Prostate gland (tissue), 2 donors: ENCODE measurements at regions not wholly inside any gene's neighbourhood (a gene's known extent, or its start where the extent isn't known, plus 50 kb on each side); places are given as distances from the start of the nearest gene placed in this dataset.
"Not testable (repeated sequence)": the region's sequence is repeated elsewhere in the genome, so short reads cannot be mapped to it uniquely, and the experiment has no call there.

Experiments used
- DNase-seq: peaks from one replicate; pipeline ENCODE4 v3.0.0-alpha.2; 2019; ENCODE audit warnings: low spot score
- H3K27ac ChIP-seq, 2 donors: fragments of 200-600 bp; sonication (generic); 2 replicates each; pipeline ENCODE4 v1.5.1; 2017 to 2019
- H3K27me3 ChIP-seq: fragments of 200-600 bp; sonication (generic); replicated peaks from 2 replicates; pipeline ENCODE4 v1.5.1; 2019; ENCODE audit not compliant: insufficient read depth
- H3K36me3 ChIP-seq, 2 donors: fragments of 200-600 bp; sonication (generic); 1 replicate in 1 of 2; 2 replicates in 1 of 2; pipeline versions ENCODE4 v1.5.1 to v1.8.1; 2017 to 2019
- H3K4me1 ChIP-seq: fragments of 200-600 bp; sonication (generic); replicated peaks from 2 replicates; pipeline ENCODE4 v1.5.1; 2019
- H3K4me3 ChIP-seq, 2 donors: fragments of 200-600 bp; sonication (generic); 2 replicates each; pipeline ENCODE4 v1.5.1; 2017 to 2019
- H3K9me3 ChIP-seq: fragments of 200-600 bp; sonication (generic); 2 replicates; pipeline ENCODE4 v1.5.1; 2017
- POLR2A ChIP-seq: fragments of 450-650 bp; IDR thresholded peaks from one replicate; pipeline ENCODE4 v1.6.1; 2016; ENCODE audit warnings: antibody characterized with exemption, mild to moderate bottlenecking
- POLR2AphosphoS5 ChIP-seq: sonication (generic); formaldehyde crosslinking; IDR thresholded peaks from one replicate; pipeline ENCODE4 v1.6.1; 2017; ENCODE audit warnings: antibody characterized with exemption
- WGBS: methylation state at CpG from one replicate; pipeline ENCODE4 v1.1.5; 2018; 5-methylcytosine and 5-hydroxymethylcytosine counted together
- intact Hi-C: fragments of 100-400 bp; cut with DNase I; formaldehyde crosslinking; loops from one replicate; pipeline ENCODE4 v1.14.2; 2022
- TF ChIP-seq, protein P1 (sequence below), 4 experiments: fragments of 200-600 bp in 2 of 4; fragments of 450-650 bp in 2 of 4; sonication (generic) in 2 of 4; IDR thresholded peaks; 1 replicate in 3 of 4; 2 replicates in 1 of 4; pipeline ENCODE4 v1.5.1; 2016 to 2019; ENCODE audit warnings: antibody characterized with exemption in 4 of 4, mild to moderate bottlenecking in 2 of 4, moderate library complexity in 2 of 4

DNA sequence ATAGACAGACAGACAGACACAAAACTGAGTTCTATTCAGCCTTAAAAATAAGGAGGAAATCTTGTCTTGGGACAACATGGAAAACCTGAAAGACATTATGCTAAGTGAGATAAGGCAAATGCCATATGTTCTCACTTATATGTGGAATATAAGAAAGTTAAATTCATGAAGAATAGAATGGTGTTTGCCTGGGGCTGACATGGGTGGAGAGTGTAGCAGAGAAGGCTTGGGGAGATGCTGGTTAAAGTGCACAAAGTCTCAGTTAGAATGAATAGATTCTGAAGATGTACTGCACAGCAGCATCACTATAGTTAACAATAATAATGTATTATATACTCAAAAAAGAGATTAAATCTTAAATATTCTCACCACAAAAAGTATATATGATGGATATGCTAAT lies 355.5 kb downstream of the LRRIQ3 start:
- intact Hi-C loops = no loop called here
- H3K9me3 ChIP-seq = no peaks in the 10 kb centered on the region
- H3K4me3 ChIP-seq = no peak overlapping the region
- no peak for DNase-seq
- no peaks in the 10 kb centered on the region for H3K36me3 ChIP-seq
- no peak overlapping the region for H3K27ac ChIP-seq
- no peaks in the 10 kb centered on the region for H3K27me3 ChIP-seq
- H3K4me1 ChIP-seq = no peaks in the 10 kb centered on the region
- TF ChIP-seq POLR2A = no peak
- TF ChIP-seq, protein P1, sequence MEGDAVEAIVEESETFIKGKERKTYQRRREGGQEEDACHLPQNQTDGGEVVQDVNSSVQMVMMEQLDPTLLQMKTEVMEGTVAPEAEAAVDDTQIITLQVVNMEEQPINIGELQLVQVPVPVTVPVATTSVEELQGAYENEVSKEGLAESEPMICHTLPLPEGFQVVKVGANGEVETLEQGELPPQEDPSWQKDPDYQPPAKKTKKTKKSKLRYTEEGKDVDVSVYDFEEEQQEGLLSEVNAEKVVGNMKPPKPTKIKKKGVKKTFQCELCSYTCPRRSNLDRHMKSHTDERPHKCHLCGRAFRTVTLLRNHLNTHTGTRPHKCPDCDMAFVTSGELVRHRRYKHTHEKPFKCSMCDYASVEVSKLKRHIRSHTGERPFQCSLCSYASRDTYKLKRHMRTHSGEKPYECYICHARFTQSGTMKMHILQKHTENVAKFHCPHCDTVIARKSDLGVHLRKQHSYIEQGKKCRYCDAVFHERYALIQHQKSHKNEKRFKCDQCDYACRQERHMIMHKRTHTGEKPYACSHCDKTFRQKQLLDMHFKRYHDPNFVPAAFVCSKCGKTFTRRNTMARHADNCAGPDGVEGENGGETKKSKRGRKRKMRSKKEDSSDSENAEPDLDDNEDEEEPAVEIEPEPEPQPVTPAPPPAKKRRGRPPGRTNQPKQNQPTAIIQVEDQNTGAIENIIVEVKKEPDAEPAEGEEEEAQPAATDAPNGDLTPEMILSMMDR (IDR thresholded peaks at IDR 0.05) = no peak
- TF ChIP-seq POLR2AphosphoS5 = no peak

DNA sequence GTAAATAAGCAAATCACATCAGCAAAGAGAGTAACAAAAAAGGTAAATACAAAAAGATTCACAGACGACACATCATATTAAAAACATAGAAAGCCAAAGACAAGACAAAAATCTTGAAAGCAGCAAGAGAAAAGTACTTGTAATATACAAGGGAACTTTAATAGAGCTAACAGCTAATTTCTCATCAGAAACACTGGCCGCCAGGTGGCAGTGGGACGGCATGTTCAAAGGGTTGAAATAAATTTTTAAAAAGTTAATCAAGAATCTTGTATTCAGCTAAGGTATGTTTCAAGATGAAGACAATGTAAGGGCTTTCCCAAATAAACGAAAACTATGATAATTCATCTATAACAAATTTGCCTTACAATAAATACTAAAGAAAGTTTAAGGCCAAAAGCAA lies 358.1 kb downstream of the LRRIQ3 start:
- no peak overlapping the region for H3K4me3 ChIP-seq
- DNase-seq = no peak
- no peaks in the 10 kb centered on the region for H3K9me3 ChIP-seq
- H3K36me3 ChIP-seq = no peaks in the 10 kb centered on the region
- H3K27ac ChIP-seq = no peak overlapping the region
- intact Hi-C loops = no loop called here
- H3K27me3 ChIP-seq = no peaks in the 10 kb centered on the region
- 61% methylated on average over 4 of the region's 4 CpGs for WGBS
- TF ChIP-seq, protein P1 (IDR thresholded peaks at IDR 0.05) = no peak
- TF ChIP-seq POLR2AphosphoS5 (no peak), POLR2A (no peak)
- H3K4me1 ChIP-seq = no peaks in the 10 kb centered on the region

DNA sequence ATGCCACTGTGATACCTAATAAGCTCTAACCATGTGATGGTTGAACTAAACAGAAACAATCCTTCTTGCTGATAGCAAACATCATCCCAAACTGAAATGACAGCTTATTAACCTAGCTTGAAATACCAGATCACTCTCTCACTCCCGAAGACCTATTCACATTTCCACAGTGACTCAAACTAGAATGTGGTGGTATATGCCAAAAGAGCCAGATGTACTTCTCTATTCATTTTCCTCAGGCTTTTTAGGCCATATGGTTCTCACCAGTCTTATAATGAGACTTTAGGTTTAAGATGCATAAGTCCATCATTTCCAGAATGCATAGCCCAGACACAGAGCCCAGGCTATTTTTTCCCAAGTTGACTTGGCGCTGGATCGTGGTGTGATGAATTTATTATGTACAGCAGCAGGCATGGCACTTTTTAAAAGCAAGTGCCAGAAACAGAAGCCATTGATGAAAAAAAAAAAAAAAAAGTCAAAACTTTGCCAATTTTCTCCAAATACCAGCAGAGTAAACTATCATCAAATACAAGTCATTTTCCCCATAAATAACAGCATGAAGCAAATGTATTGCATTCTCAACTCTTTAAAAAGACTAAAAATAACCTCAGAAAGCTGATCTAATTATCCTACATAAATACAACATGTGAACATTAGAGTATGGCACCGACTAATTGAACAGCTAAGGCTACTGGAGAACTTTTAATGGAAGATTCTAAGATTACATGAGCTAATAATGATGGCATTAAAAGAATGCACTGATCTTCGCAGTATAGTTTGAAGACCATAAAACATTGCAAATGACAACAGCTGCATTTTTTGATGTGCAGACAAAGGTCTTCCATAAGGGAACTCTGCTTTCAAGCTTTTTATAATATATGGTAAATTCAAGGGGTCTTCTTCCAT lies 365.4 kb downstream of the LRRIQ3 start:
- Histone ChIP-seq H3K27me3 (no peaks in the 10 kb centered on the region), H3K27ac (no peak overlapping the region), H3K9me3 (no peaks in the 10 kb centered on the region), H3K4me1 (no peaks in the 10 kb centered on the region), H3K36me3 (no peaks in the 10 kb centered on the region), H3K4me3 (no peak overlapping the region)
- no peak for DNase-seq
- no peak for TF ChIP-seq POLR2AphosphoS5
- TF ChIP-seq POLR2A = no peak
- TF ChIP-seq, protein P1 (IDR thresholded peaks at IDR 0.05) = no peak
- WGBS = 51% methylated on average over 5 of the region's 5 CpGs
- intact Hi-C loops = no loop called here

DNA sequence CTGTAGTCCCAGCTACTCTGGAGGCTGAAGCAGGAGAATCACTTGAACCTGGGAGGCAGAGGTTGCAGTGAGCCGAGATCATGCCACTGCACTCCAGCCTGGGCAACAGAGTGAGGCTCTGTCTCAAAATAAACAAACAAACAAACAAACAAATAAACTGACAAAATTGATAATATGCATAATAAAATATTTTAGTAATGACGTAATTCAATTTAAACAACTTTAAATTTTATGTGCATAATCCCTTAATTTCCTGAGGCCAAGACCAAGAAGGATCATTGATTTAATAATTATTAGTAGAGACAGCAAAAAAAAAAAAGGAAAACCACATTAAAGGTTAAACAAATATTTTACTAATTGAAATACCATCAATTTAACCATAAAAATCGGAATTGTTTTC lies 370.7 kb downstream of the LRRIQ3 start:
- H3K36me3 ChIP-seq, intact Hi-C loops, H3K4me1 ChIP-seq, H3K9me3 ChIP-seq, H3K27me3 ChIP-seq, H3K27ac ChIP-seq, H3K4me3 ChIP-seq, DNase-seq: not testable (repeated sequence)
- 91% methylated on average over 3 of the region's 3 CpGs for WGBS

DNA sequence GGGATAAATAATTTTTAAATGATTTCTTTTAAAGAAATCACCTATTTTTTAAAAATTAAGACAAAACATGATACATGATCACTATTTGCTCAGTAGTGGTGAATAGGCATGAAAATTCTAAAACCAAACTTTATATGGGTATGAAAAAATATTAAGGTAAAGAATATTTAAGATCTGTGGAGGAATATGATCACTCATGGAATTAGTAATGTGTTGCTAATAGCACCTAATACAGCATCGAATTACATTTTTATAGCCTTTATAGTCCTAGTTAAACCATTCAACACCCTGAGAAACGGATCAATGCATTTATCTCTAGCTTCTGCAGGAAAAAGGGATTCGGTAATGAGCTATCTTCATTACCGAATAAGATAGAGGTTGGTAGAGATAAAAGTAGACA lies 373.9 kb downstream of the LRRIQ3 start:
- Histone ChIP-seq H3K27me3 (no peaks in the 10 kb centered on the region), H3K9me3 (no peaks in the 10 kb centered on the region), H3K27ac (no peak overlapping the region), H3K4me3 (no peak overlapping the region), H3K4me1 (no peaks in the 10 kb centered on the region), H3K36me3 (no peaks in the 10 kb centered on the region)
- intact Hi-C loops = no loop called here
- 88% methylated on average over 4 of the region's 4 CpGs for WGBS
- DNase-seq = no peak
- TF ChIP-seq POLR2AphosphoS5 = no peak

DNA sequence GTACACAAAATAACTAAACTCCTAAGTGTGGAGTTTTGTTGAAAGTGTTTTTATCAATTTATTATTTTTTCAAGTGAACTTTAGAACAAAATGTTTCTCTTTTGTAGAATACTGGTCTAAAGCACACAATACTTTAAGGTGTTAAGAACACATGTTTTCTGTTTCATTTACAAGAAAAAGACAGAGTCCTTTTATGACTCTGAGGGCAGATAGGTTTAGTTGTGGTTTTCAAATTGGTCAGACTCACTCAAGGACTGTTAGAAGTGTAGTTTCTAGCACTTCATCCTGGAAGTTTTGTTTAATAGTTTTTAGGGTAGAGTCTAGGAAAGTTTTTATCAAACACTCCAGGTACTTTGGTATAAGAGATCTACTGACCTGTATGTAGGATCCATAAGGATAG lies 376.5 kb downstream of the LRRIQ3 start:
- H3K9me3 ChIP-seq = no peaks in the 10 kb centered on the region
- no peak for DNase-seq
- H3K4me1 ChIP-seq = no peaks in the 10 kb centered on the region
- no peaks in the 10 kb centered on the region for H3K27me3 ChIP-seq
- no peak overlapping the region for H3K4me3 ChIP-seq
- TF ChIP-seq, protein P1 (IDR thresholded peaks at IDR 0.05) = no peak
- TF ChIP-seq POLR2AphosphoS5 = no peak
- TF ChIP-seq POLR2A = no peak
- intact Hi-C loops = no loop called here
- no peaks in the 10 kb centered on the region for H3K36me3 ChIP-seq
- no peak overlapping the region for H3K27ac ChIP-seq
